OCI-LY7 (cell line): ENCODE measurements at regions not wholly inside any gene's neighbourhood (a gene's known extent, or its start where the extent isn't known, plus 50 kb on each side); places are given as distances from the start of the nearest gene placed in this dataset.

Experiments
- CTCF ChIP-seq: fragments of 200-600 bp; sonication (generic); conservative IDR thresholded peaks from 2 replicates; pipeline ENCODE4 v1.5.1; 2014; ENCODE audit warnings: mild to moderate bottlenecking, antibody characterized with exemption, low read length, moderate library complexity, mixed read lengths
- EZH2phosphoT487 ChIP-seq: fragments of 200-600 bp; sonication (generic); IDR thresholded peaks from 2 replicates; pipeline ENCODE4 v1.6.1; 2018; ENCODE audit warnings: low read depth, borderline replicate concordance, mild to moderate bottlenecking, mixed run types, antibody characterized with exemption, low read length, moderate library complexity, mixed read lengths

GRCh38 chr15:38059665-38060064, 125.2 kb downstream of the TMCO5A start:
- TF ChIP-seq CTCF (no peak), EZH2phosphoT487 (no peak)
